ENCODE measurements at regions not wholly inside any gene's neighbourhood (a gene's known extent, or its start where the extent isn't known, plus 50 kb on each side); places are given as distances from the start of the nearest gene placed in this dataset.
"Not testable (repeated sequence)": the region's sequence is repeated elsewhere in the genome, so short reads cannot be mapped to it uniquely, and the experiment has no call there.

- TF ChIP-seq POLR2A (IDR thresholded peaks at IDR 0.05) = not testable (repeated sequence)
- TF ChIP-seq, protein P1, sequence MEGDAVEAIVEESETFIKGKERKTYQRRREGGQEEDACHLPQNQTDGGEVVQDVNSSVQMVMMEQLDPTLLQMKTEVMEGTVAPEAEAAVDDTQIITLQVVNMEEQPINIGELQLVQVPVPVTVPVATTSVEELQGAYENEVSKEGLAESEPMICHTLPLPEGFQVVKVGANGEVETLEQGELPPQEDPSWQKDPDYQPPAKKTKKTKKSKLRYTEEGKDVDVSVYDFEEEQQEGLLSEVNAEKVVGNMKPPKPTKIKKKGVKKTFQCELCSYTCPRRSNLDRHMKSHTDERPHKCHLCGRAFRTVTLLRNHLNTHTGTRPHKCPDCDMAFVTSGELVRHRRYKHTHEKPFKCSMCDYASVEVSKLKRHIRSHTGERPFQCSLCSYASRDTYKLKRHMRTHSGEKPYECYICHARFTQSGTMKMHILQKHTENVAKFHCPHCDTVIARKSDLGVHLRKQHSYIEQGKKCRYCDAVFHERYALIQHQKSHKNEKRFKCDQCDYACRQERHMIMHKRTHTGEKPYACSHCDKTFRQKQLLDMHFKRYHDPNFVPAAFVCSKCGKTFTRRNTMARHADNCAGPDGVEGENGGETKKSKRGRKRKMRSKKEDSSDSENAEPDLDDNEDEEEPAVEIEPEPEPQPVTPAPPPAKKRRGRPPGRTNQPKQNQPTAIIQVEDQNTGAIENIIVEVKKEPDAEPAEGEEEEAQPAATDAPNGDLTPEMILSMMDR (IDR thresholded peaks at IDR 0.05 in 4 of 5, conservative IDR thresholded peaks at IDR 0.05 in 1 of 5) = not testable (repeated sequence)
Observed at GRCh38 chr6:76560851-76561755, 488.6 kb upstream of the IMPG1 start.

Data from gastrocnemius medialis (tissue), 4 donors.